ENCODE measurements at regions not wholly inside any gene's neighbourhood (a gene's known extent, or its start where the extent isn't known, plus 50 kb on each side); places are given as distances from the start of the nearest gene placed in this dataset.
"Not testable (repeated sequence)": the region's sequence is repeated elsewhere in the genome, so short reads cannot be mapped to it uniquely, and the experiment has no call there.

GRCh38 chr21:9246010-9246409 lies 1275.4 kb upstream of the TPTE start:
- H3K4me3 ChIP-seq; intact Hi-C loops (cut with DNase I, micrococcal nuclease); H3K36me3 ChIP-seq (ENCODE audit: low read depth); H3K4me1 ChIP-seq (ENCODE audit: low read depth); DNase-seq: not testable (repeated sequence)
- peaks cover 25% of the 10 kb centered on the region for H3K9me3 ChIP-seq
- ATAC-seq: peak; percentile 18

GRCh38 chr21:9246481-9247289 lies 1274.7 kb upstream of the TPTE start:
- intact Hi-C loops (cut with DNase I, micrococcal nuclease); H3K36me3 ChIP-seq (ENCODE audit: low read depth); H3K4me1 ChIP-seq (ENCODE audit: low read depth); H3K4me3 ChIP-seq; DNase-seq: not testable (repeated sequence)
- peaks cover 25% of the 10 kb centered on the region for H3K9me3 ChIP-seq
- ATAC-seq: peak; percentile 66

GRCh38 chr21:9247290-9247613 lies 1274.1 kb upstream of the TPTE start:
- H3K4me3 ChIP-seq; DNase-seq; H3K4me1 ChIP-seq (ENCODE audit: low read depth); H3K36me3 ChIP-seq (ENCODE audit: low read depth); intact Hi-C loops (cut with DNase I, micrococcal nuclease): not testable (repeated sequence)
- ATAC-seq: peak; percentile 56
- peaks cover 25% of the 10 kb centered on the region for H3K9me3 ChIP-seq

- H3K4me3 ChIP-seq; H3K36me3 ChIP-seq (ENCODE audit: low read depth); intact Hi-C loops (cut with DNase I, micrococcal nuclease); DNase-seq; H3K4me1 ChIP-seq (ENCODE audit: low read depth): not testable (repeated sequence)
- ATAC-seq: peak; percentile 56
- H3K9me3 ChIP-seq: peaks cover 25% of the 10 kb centered on the region
These were observed 1273.6 kb upstream of the TPTE start for GRCh38 chr21:9247616-9248317.

Data from mucosa of descending colon (tissue), 3 donors.